WTC11 (cell line): ENCODE measurements at regions not wholly inside any gene's neighbourhood (a gene's known extent, or its start where the extent isn't known, plus 50 kb on each side); places are given as distances from the start of the nearest gene placed in this dataset.

Experiments
- ATF1 ChIP-seq: sonication (generic); formaldehyde crosslinking; IDR thresholded peaks from 2 replicates; pipeline ENCODE4 v1.8.1; 2023; ENCODE audit warnings: mild to moderate bottlenecking, moderate library complexity, missing genetic modification reagents
- CREM ChIP-seq: sonication (generic); formaldehyde crosslinking; IDR thresholded peaks from 2 replicates; pipeline ENCODE4 v1.8.1; 2022; ENCODE audit warnings: mild to moderate bottlenecking, missing genetic modification reagents, moderate library complexity
- ELF4 ChIP-seq: sonication (generic); formaldehyde crosslinking; IDR thresholded peaks from 2 replicates; pipeline ENCODE4 v1.8.1; 2022; ENCODE audit warnings: low read depth, mild to moderate bottlenecking, moderate library complexity, missing genetic modification reagents
- IRF2 ChIP-seq: sonication (generic); formaldehyde crosslinking; IDR thresholded peaks from 2 replicates; pipeline ENCODE4 v1.8.0; 2022; ENCODE audit warnings: low read depth, missing genetic modification reagents, borderline replicate concordance
- JAZF1 ChIP-seq: fragments of 250-450 bp; sonication (Bioruptor Pico); IDR thresholded peaks from 2 replicates; pipeline ENCODE4 v1.9.0; 2021; ENCODE audit warnings: moderate library complexity, mild to moderate bottlenecking, inconsistent platforms
- RELA ChIP-seq: sonication (generic); formaldehyde crosslinking; IDR thresholded peaks from 2 replicates; pipeline ENCODE4 v1.8.1; 2022; ENCODE audit warnings: missing genetic modification reagents, mild to moderate bottlenecking, borderline replicate concordance
- SP1 ChIP-seq: sonication (generic); formaldehyde crosslinking; conservative IDR thresholded peaks from 2 replicates; pipeline ENCODE4 v1.8.1; 2022; ENCODE audit warnings: missing genetic modification reagents
- ZNF232 ChIP-seq: sonication (generic); formaldehyde crosslinking; IDR thresholded peaks from 2 replicates; pipeline ENCODE4 v1.8.0; 2022; ENCODE audit warnings: mild to moderate bottlenecking, missing genetic modification reagents
- TF ChIP-seq, protein P1 (sequence below): fragments of 200-600 bp; IDR thresholded peaks from 2 replicates; pipeline ENCODE4 v1.8.0; 2022; ENCODE audit warnings: antibody characterized with exemption
- TF ChIP-seq, protein P2 (sequence below): sonication (generic); formaldehyde crosslinking; IDR thresholded peaks from 2 replicates; pipeline ENCODE4 v1.8.1; 2023; ENCODE audit warnings: mild to moderate bottlenecking, missing genetic modification reagents, moderate library complexity
- TF ChIP-seq, protein P3 (sequence below): sonication (generic); formaldehyde crosslinking; IDR thresholded peaks from 2 replicates; pipeline ENCODE4 v1.8.0; 2022; ENCODE audit warnings: mild to moderate bottlenecking, missing genetic modification reagents

DNA sequence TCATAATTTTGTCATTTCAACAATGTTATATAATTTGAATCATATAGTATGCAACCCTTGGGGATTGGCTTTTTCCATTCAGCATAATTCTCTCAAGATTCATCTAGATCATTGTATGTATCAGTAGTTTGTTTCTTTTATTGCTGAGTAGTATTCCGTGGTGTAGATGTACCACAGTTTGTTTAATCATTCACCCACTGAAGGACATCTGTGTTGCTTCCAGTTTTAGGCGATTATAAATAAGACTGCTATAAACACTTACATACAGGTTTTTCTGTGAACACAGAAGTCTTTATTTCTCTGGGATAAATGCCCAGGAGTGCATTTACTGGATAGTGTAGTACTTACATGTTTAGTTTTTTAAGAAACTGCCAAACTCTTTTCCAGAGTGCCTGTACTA, 374.1 kb downstream of the DEPDC1B start:
- TF ChIP-seq ELF4, result no peak
- no peak for TF ChIP-seq RELA
- TF ChIP-seq, protein P1, sequence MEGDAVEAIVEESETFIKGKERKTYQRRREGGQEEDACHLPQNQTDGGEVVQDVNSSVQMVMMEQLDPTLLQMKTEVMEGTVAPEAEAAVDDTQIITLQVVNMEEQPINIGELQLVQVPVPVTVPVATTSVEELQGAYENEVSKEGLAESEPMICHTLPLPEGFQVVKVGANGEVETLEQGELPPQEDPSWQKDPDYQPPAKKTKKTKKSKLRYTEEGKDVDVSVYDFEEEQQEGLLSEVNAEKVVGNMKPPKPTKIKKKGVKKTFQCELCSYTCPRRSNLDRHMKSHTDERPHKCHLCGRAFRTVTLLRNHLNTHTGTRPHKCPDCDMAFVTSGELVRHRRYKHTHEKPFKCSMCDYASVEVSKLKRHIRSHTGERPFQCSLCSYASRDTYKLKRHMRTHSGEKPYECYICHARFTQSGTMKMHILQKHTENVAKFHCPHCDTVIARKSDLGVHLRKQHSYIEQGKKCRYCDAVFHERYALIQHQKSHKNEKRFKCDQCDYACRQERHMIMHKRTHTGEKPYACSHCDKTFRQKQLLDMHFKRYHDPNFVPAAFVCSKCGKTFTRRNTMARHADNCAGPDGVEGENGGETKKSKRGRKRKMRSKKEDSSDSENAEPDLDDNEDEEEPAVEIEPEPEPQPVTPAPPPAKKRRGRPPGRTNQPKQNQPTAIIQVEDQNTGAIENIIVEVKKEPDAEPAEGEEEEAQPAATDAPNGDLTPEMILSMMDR, result no peak
- no peak for TF ChIP-seq SP1 (CRISPR knock-in tag)
- TF ChIP-seq ZNF232 (CRISPR knock-in tag), result no peak
- TF ChIP-seq, protein P2, sequence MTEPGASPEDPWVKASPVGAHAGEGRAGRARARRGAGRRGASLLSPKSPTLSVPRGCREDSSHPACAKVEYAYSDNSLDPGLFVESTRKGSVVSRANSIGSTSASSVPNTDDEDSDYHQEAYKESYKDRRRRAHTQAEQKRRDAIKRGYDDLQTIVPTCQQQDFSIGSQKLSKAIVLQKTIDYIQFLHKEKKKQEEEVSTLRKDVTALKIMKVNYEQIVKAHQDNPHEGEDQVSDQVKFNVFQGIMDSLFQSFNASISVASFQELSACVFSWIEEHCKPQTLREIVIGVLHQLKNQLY (CRISPR knock-in tag), result no peak
- TF ChIP-seq CREM (CRISPR knock-in tag), result no peak
- TF ChIP-seq, protein P3, sequence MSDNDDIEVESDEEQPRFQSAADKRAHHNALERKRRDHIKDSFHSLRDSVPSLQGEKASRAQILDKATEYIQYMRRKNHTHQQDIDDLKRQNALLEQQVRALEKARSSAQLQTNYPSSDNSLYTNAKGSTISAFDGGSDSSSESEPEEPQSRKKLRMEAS (CRISPR knock-in tag), result no peak
- no peak for TF ChIP-seq IRF2 (CRISPR knock-in tag)
- TF ChIP-seq ATF1 (CRISPR knock-in tag), result no peak
- TF ChIP-seq JAZF1 (CRISPR knock-in tag), result no peak
